GM21723 (cell line): ENCODE measurements at regions not wholly inside any gene's neighbourhood (a gene's known extent, or its start where the extent isn't known, plus 50 kb on each side); places are given as distances from the start of the nearest gene placed in this dataset.

Experiments
- ATAC-seq: cut with Tn5 transposase; IDR thresholded peaks from one replicate; pipeline ENCODE4 v1.9.1; 2021; ENCODE audit warnings: mild to moderate bottlenecking, moderate library complexity; ENCODE audit not compliant: unreplicated experiment

DNA sequence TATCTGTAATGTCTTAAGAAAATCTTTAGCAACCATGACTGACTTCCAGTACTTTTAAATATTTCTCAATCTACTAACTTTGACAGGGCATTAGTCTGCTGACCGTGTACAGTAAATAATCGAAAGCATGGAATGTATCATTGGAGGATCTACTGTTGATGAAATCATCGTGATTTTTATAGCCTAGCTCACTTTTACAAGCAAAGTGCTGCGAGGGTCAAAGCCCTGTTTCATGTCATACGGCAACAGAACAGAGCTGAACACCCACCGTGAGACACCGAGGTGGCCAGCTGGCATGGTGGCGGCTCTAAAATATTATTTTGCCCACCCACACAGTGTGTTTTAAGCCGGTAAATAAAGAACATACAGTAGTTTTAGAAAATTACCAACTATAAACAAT lies 679.3 kb downstream of the FAT4 start:
- no peak for ATAC-seq

DNA sequence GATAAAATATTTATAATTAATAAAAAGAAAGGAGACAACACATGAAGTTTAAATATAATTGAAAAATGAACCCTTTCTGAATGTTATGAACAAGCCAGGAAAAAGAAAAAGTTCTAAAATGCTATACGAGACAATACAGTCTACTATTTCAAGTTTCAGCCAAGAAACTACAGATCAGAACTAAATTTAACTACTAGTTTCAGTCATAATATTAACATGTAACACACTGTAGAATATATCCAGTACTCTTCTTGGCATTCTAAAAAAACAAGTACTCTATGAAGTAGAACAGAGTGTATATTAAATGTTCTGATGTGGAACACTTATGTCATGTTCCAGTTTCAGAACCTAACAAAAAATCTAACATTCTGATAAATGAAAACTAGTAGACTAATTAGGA lies 679.7 kb downstream of the FAT4 start:
- no peak for ATAC-seq

- no peak for ATAC-seq
Measured at GRCh38 chr4:126004941-126005340, 690.2 kb downstream of the FAT4 start.

DNA sequence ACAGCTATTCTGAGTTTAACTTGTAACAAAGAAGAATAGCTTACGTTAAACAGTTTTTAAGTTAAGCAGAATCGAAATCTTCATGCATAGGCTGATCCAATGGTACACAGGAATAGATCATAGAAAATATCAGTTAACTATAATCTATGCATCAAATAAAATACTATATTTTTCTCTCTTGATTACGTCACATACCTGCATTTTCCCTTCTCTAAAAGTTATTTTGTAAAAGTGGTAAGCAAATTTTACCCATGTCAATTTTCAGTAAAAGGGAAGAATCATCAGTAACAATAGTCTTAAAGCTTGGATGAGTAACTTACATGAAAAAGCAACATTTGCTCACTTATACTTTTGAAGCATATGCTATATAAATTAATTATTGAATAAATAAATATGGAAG lies 692.4 kb downstream of the FAT4 start:
- ATAC-seq = no peak

DNA sequence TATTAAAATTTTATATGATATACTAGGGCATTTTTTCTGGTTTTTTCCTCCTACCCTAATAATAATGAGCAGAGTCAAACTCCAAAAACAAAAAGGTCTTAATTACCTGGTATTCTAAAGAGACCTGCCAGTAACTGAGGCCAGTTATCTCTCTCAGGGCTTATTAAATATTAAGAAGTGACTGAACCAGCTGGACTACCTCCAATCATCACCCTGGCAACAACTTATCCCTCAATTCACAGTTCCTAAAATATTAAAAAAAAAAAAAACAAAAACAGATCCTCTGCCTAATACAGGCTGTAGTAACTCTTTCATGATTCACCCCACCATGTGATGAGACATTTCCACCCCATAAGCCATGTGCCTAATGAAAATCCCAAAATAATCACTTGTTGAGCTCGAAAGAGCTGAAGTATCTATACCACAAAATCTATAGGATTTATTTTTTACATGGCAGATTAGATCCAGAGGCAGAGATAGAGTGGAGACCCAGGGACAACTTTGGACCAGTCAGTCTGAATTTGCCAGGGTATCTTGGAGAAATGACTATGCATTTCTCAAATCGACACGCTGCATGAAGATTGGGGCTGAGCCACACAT lies 698.0 kb downstream of the FAT4 start:
- ATAC-seq = no peak

GRCh38 chr4:126018274-126018673 lies 703.5 kb downstream of the FAT4 start:
- no peak for ATAC-seq

GRCh38 chr4:126023896-126024295 lies 709.1 kb downstream of the FAT4 start:
- ATAC-seq = no peak

DNA sequence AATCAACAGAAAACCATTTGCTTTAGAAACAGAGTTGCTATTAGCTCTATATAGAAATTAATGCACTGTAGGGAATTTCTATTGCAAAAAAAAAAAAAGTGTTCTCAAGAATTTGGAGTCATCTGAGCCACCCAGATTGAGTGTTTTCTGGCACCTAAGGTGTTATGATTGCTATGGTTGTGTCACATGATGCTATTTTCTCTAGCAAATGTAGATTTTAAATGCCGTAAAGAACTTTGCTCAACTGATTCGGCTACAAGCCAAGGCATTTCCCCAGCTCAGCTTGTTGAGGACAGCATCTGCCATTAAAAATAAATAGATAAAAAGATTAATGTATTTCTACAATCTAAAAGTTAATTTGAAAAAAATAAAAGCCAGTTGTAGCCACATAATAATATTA lies 712.8 kb downstream of the FAT4 start:
- no peak for ATAC-seq

DNA sequence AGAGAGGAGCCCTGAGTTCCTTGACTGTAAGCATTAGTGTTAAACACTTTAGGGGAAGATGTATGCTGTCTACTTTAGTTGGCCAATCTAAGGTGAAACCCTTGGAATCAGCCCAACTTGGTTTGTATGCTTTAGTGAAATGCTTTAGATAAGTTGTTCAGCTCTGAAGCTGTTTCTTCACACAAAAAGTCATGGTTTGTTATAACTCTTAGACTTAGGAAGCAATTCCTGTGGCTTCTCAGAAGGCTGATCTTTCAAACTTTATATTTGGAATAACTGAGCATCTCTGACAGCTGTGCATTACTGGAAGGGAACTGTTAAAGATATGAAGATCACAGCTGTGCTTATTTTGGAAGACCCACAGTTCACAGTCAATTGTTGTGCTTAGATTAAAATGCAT lies 714.1 kb downstream of the FAT4 start:
- ATAC-seq = no peak

DNA sequence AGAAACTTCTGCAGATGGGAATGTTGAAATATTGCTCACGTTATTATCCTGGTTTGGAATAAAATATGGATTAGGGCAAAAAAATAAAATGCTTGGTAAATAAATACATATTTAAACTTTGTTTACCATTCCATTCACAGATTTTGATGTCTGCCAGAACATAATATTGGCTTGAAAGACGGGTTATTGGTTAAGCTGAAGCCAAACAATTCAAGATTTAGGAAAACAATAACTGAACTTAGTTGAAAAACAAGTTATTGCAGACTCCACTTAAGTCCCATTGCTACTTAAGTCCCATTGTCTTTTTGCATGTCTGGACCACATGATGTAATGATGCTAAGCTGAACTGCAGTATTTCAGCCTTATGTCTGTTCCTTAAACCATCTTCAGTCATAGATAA lies 722.5 kb downstream of the FAT4 start:
- no peak for ATAC-seq

GRCh38 chr4:126038502-126039144 lies 723.9 kb downstream of the FAT4 start:
- ATAC-seq = no peak

DNA sequence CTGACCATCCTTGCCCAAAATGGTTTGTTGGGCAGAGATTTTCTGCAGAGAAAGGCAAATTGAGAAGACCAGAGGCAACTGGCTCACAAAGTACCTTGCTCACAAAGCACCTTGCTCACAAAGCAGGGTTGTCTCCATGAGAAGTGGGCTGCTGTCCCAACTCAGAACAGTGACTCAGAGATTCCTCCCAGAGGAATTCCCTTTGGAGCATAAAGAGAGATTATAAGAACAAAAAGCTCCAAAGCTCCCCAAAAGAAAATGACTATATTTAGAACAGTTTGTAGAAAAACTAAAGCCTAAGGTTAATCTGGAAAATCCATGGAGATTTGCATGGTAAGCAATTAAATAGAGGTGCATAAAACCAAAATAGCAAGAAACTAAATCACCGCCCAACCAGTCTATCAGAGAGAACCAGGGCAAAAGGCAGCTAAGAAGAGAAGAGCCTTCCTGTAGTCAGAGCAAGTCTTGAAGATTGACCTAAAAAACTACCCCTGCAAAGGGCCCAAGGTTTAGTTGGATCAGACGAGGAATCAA lies 731.4 kb downstream of the FAT4 start:
- ATAC-seq = no peak

GRCh38 chr4:126047114-126047513 lies 732.4 kb downstream of the FAT4 start:
- ATAC-seq = no peak

DNA sequence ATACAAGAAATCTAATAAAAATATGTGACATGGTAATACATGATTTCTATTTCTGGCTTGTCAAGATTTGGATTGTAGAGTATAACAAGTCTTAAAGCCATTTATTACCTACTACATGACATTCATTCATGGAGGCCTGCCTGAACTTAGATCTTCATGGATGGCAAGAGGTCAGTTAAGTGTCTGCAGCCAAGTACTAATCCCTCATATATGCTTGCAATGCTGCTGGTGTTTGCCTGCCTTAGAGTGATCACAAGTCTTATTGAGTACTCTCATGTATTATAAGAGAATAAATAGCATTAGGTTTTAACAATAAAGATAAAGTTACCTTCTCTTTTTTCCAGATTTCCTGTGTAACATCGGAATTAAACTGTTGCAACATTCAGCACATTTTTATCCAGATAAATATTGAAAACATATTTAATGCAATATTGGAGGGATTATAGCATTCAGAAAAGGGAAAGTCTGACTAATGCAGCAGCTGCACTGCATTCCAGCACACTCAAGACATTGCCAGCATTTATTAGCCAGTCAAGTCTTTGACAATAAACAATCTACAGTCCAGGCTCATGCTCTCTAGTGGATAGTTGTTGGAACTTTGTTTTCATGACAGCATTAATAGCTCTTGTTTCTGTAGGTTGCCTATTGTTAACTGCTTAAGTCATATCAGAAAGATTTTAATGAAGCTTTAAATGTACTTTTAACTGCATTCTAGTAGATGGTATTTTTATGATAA lies 737.1 kb downstream of the FAT4 start:
- ATAC-seq = no peak

DNA sequence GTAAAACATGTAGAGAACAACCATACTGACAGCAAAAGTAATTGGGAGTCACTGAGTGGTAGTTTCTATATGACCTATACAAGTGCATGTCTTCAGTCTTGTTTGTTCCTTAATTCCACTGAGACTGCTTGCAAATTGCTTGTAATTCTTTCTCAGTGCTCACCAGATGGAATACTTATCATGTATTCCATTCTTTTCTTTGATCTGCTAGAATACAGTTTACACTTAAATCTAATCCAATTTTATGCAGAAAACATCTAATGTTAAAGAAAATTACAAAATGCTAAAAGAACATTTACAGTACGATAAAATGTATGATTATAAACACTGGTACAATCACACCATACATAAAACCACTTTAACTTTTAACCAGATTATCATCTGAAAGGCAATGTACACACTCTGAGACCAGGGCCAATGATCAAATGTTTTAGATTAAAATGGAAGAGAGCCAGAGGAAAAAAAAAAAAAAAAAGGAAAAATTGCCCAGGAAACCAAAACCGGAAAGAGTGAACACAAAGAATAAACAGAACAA lies 741.4 kb downstream of the FAT4 start:
- no peak for ATAC-seq

DNA sequence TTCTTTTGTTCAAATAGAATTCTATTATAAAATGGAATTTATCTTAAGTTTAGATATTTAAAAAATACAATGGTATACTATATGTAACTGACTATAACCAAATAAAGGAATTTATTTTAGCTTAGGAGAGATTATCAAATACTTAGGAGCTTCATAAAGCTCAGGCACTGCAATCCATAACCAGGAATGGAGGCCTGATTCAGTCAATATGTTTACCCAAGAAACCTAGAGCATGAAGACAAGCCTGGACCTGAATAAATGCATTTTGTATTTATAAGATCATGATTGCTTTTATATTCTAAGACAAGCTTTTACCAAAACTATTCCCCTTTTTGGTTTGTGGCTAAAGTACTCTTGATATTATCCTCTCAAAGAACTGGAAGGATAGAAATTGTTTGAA lies 742.6 kb downstream of the FAT4 start:
- no peak for ATAC-seq

DNA sequence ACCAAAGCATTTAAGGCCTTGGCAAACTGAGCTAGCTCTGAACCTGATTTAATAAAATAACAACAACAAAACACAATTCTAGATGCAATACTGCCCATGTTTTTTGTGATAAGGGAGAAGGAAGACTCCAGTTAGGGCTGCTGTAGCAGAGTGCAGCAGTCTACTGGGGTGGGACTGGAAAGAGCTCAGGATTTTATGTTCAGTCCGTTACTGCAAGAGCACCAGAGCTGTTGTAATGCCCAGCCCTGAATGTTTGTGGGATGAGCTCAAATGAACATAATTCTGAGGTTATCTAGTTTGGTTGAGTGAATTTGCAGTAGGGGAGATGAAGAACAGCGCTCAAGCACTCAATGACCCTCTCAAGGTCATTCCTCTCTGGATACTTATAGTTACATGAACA lies 743.8 kb downstream of the FAT4 start:
- ATAC-seq = no peak

GRCh38 chr4:126061655-126062054 lies 746.9 kb downstream of the FAT4 start:
- no peak for ATAC-seq

DNA sequence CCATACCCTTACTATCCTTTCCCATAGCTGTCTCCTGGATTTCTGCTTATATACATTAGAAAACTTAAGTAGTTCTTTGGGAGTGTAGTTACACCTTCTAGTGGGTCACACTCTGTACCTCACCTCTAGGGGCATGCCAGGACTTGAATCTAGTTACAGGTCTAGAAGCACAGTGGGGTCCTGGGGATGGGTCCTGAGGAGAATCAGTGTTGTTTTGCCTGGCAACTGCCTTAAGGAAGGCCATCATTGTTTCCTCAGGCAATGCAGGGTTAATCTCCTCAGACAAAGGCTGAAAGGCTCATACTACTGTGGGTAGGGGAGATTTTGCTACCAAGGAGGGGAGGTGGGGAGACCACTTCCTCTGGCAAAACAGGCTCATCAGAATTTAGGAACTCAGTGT lies 750.3 kb downstream of the FAT4 start:
- ATAC-seq = no peak

- no peak for ATAC-seq
Measured at GRCh38 chr4:126071346-126072333, 756.9 kb downstream of the FAT4 start.

DNA sequence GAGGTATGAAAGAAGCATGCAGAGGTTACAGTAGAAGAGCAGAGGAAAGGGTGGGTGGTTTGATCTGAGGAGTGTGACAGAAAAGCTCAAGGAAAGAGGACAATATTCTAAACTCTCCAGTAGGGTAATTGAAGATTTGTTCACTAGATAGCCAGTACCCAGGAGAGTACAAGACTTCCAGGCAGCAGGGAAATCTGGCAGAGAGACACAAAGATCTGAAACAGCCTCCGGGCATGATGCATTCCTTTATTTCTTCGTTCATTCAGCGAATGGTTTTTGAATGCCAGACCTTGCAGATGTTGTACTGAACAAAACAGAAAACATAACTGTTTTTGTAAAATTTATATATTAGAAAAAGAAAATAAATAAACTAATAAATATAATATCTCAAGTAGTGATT lies 766.6 kb downstream of the FAT4 start:
- no peak for ATAC-seq
